ENCODE measurements at regions not wholly inside any gene's neighbourhood (a gene's known extent, or its start where the extent isn't known, plus 50 kb on each side); places are given as distances from the start of the nearest gene placed in this dataset.

- TF ChIP-seq GATA2 (IDR thresholded peaks at IDR 0.05; ENCODE audit: low read depth, low read length) (no peak), GATA3 (IDR thresholded peaks at IDR 0.05; ENCODE audit: low read depth, low read length) (no peak)
Measured at GRCh38 chr12:126086242-126086641, 1021.0 kb downstream of the AACS start.

All from SH-SY5Y (cell line).